GM12874 (cell line): ENCODE measurements at regions not wholly inside any gene's neighbourhood (a gene's known extent, or its start where the extent isn't known, plus 50 kb on each side); places are given as distances from the start of the nearest gene placed in this dataset.

Experiments
- CTCF ChIP-seq: IDR thresholded peaks from 2 replicates; pipeline ENCODE4 v1.5.1; 2011; ENCODE audit warnings: low read depth, mild to moderate bottlenecking, control low read depth, low read length, moderate library complexity; ENCODE audit not compliant: insufficient read depth

DNA sequence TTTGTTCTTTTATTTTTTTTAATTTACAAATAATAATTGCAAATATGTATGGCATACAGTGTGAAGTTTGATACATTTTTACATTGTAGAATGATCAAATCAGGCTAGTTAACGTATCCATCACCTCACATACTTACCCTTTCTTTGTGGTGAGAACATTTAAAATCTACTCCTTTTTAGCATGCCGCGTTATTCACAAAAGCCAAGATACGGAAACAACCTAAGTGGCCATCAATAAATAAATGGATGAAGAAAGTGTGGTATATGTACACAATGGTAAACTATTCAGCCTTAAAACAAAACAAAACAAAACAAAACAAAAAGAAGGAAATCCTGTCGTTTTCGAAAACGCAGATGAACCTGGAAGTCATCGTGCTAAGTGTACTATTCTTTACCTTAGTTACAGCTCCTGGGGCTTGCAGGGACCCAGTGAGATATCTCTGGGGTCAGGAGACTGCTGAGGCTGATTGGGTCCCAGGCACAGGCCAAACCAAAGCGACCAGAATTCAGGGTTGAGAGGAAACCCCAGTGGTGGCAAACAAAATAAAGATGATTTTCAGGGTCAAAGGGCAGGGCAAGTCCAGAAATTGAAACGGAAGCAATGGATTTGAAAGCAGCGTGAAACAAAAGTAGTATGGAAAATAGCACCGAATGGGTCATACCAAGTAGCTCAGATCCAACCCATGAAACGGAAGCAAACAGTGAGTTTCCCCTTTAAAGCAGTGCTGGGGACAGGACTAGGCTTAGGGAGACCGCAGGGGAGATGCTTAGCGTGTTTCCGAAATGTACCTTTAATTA is 188.2 kb downstream of the PLPP3 start:
- TF ChIP-seq CTCF: no peak

DNA sequence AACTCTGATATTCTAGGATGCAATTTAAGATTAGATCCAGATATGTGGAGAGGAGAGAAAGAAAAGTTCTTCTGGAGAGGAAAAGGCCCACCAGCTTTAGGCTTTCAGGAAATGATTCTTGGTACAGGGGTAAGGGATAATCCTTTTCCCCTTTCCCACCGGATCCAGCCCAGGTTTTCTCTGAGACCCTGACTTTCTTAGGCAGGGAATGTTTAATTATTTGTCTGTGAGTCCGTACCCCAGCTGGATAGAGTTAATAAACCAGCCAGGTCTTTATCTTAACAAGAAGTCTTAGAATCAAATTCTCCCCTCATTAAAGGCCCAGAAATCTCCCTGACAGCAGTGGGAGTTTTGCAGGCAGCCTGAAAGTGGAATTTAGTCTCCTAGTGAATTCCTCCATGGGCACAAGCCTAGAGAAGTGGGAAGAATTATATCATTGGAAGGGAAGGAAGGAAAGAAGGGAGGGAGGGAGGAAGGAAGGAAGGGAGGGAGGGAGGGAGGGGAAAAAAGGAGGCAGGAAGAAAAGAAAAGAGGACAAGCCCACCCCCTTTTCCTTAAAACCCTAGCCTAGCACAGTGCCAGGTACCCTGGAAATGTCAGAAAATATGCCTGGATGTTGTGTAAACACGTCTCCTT is 189.0 kb downstream of the PLPP3 start:
- TF ChIP-seq CTCF: no peak

- no peak for TF ChIP-seq CTCF
Observed at GRCh38 chr1:56389813-56390212, 189.6 kb downstream of the PLPP3 start.

DNA sequence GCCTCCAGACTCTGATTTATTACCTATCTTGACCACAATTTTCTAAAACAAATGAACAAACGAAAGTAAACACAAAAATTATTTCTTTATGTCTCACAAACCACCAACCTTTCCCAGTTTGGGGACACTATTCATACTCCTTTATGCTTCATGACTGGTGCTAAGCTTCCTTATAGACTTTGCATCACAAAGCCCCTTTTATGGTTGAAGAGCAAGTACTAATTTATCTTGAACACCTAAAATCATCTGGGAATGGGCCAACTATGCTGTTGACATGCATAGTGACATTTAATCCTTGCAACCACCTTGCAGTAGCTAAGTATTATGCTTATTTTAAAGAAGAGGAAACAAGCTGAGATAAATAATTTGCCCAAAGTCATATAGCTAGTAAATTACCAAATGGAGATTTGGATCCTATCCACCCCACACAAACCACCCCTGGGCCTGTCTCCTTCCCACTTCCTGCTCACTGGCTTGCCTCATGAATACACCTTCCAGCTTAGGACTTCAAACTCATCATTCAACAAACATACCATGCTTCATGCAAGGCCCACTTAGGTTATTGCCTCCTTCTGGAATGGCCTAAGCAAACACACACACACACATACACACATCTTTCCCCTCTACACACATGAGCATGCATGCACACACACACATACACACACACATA is 192.2 kb downstream of the PLPP3 start:
- no peak for TF ChIP-seq CTCF

GRCh38 chr1:56385314-56385713 is 194.0 kb downstream of the PLPP3 start:
- TF ChIP-seq CTCF: no peak

GRCh38 chr1:56382929-56383328 is 196.4 kb downstream of the PLPP3 start:
- TF ChIP-seq CTCF: no peak

- TF ChIP-seq CTCF: no peak
Observed at GRCh38 chr1:56380531-56380930, 198.8 kb downstream of the PLPP3 start.
